ENCODE measurements at regions not wholly inside any gene's neighbourhood (a gene's known extent, or its start where the extent isn't known, plus 50 kb on each side); places are given as distances from the start of the nearest gene placed in this dataset.

DNA sequence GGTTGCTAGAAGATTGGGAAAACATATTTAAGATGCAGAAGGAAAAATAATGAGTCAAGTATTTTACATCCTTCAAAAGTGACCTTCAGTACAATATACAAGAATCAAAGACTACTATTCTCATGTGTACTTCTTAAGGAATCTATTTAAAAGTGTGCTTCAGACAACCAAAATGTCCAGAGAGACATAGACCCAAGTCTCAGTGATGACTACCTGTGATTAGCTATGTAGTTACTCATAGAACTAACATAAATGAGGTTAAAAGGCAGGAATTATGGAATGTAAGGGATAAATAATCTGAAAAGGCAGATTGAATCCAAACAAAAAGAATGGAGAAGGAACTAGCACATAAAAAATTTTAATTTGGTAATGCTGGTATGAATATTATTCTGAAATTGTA, 634.7 kb upstream of the FAM241A start:
- Histone ChIP-seq H3K9me3 (ENCODE audit: control insufficient read depth, insufficient read depth, low read depth, low read length) (no peaks in the 10 kb centered on the region), H3K36me3 (ENCODE audit: control insufficient read depth, insufficient read depth, low read length) (no peaks in the 10 kb centered on the region), H3K9ac (ENCODE audit: low read length) (no peak overlapping the region), H3K27me3 (ENCODE audit: control insufficient read depth, insufficient read depth, low read length) (no peaks in the 10 kb centered on the region), H3K4me3 (ENCODE audit: low read depth, low read length) (no peak overlapping the region), H3K4me1 (ENCODE audit: control insufficient read depth, insufficient read depth, low read length) (no peaks in the 10 kb centered on the region), H3K27ac (ENCODE audit: low read depth, low read length) (no peak overlapping the region)

DNA sequence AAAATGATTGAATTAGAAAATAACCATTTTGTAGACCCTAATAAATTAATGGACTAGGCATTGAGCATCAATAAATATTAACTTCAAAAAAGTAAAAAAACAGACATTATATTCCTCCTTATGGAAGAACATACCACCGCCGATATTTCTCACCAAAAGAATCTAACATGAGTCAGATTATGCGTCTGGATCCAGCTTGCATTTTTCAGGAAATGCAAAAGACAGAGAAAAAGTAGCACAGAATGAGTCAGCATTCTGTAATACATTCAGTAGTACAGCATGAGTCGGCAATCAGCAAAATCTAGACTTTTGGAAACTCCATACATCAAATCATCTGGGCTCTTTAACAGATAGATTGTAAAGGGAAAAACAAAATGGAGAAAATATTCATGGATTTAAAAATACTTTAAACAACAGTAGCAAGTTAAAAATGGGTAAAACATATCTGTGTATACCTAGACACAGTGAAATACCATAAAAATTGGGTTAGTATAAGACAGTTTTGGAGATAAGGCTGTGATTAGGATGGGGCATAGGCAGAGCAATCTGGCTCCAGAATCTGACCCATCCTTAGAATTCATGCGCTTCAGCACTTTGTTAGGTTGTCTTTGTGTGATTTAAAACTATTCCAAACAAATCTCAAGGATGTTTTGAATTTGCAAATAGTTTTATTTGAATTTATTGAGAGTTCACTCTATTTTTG, 633.0 kb upstream of the FAM241A start:
- no peaks in the 10 kb centered on the region for H3K27me3 ChIP-seq (ENCODE audit: control insufficient read depth, insufficient read depth, low read length)
- no peak overlapping the region for H3K9ac ChIP-seq (ENCODE audit: low read length)
- H3K36me3 ChIP-seq (ENCODE audit: control insufficient read depth, insufficient read depth, low read length): no peaks in the 10 kb centered on the region
- 0 out of 2 replicates have a peak overlapping the region, but pooled peaks have one; percentile 5 for H3K27ac ChIP-seq (ENCODE audit: low read depth, low read length)
- H3K4me3 ChIP-seq (ENCODE audit: low read depth, low read length): no peak overlapping the region
- no peaks in the 10 kb centered on the region for H3K9me3 ChIP-seq (ENCODE audit: control insufficient read depth, insufficient read depth, low read depth, low read length)
- H3K4me1 ChIP-seq (ENCODE audit: control insufficient read depth, insufficient read depth, low read length): no peaks in the 10 kb centered on the region

DNA sequence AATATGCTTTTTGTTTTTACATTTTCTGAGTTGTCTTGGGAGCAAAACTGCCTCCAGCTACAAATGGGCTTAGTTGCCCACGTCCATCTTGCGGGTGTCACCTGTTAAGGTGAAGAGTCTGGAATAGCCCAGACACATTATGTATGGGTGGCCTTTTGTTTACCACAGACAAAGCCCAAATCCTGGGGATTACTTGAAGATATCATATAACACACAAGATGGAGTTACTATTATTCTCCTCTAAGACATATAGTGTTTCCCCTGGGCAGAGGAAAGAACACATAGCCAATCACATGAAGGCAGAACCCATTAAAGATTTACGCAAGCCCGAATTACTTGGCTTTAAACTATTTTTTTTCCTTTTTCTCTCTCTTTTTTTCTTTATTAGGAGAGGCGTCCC, 625.6 kb upstream of the FAM241A start:
- no peak overlapping the region for H3K4me3 ChIP-seq (ENCODE audit: low read depth, low read length)

DNA sequence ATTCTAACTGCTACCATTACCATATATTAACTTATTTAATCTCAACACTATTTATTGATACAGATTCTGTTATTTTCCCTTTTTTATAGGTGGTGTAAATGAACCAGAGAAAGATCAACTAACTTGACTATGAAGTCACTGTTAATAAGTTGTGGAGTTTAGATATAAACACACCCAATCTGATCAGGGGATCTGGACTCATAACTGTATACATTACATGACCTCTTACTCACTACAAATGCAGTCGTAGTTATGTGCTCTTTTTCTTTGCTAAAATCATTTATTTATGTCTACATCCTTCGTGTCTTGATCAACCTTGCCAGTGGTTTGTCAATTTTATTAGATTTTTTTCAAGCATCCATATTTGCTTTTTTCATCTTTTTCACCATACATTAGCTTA, 614.8 kb upstream of the FAM241A start:
- H3K9ac ChIP-seq (ENCODE audit: low read length): no peak overlapping the region

More for the DNA sequence above, 625.6 kb upstream of the FAM241A start:
- H3K4me1 ChIP-seq (ENCODE audit: control insufficient read depth, insufficient read depth, low read length): no peaks in the 10 kb centered on the region
- H3K36me3 ChIP-seq (ENCODE audit: control insufficient read depth, insufficient read depth, low read length): no peaks in the 10 kb centered on the region
- no peaks in the 10 kb centered on the region for H3K9me3 ChIP-seq (ENCODE audit: control insufficient read depth, insufficient read depth, low read depth, low read length)
- H3K9ac ChIP-seq (ENCODE audit: low read length): no peak overlapping the region
- H3K27ac ChIP-seq (ENCODE audit: low read depth, low read length): no peak overlapping the region
- H3K27me3 ChIP-seq (ENCODE audit: control insufficient read depth, insufficient read depth, low read length): no peaks in the 10 kb centered on the region

DNA sequence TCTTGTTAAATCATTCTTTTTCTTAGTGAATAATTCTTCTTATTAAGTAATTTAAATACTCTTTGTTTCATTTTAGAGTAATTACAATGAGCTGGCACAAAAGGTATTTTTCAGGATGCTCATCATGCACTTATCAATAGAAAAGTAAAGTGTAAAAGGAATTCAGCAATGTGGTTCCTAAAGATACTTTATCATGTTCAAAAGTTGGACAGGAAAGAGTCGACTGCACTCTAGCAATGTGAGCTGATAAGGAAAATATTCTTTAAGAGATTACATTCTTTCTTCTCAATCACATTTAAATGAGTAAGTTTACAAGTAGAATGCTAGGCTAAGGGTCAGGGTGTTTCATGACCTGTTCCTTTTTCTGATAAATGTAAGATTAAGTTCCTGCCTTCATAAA, 609.5 kb upstream of the FAM241A start:
- H3K27ac ChIP-seq (ENCODE audit: low read depth, low read length): no peak overlapping the region
- no peak overlapping the region for H3K9ac ChIP-seq (ENCODE audit: low read length)
- no peak overlapping the region for H3K4me3 ChIP-seq (ENCODE audit: low read depth, low read length)
- peaks cover 3% of the 10 kb centered on the region; the same call in 1 of the 2 replicates for H3K4me1 ChIP-seq (ENCODE audit: control insufficient read depth, insufficient read depth, low read length)
- no peaks in the 10 kb centered on the region for H3K36me3 ChIP-seq (ENCODE audit: control insufficient read depth, insufficient read depth, low read length)
- H3K27me3 ChIP-seq (ENCODE audit: control insufficient read depth, insufficient read depth, low read length): no peaks in the 10 kb centered on the region
- no peaks in the 10 kb centered on the region for H3K9me3 ChIP-seq (ENCODE audit: control insufficient read depth, insufficient read depth, low read depth, low read length)

More for the DNA sequence above, 614.8 kb upstream of the FAM241A start:
- Histone ChIP-seq H3K27ac (ENCODE audit: low read depth, low read length) (no peak overlapping the region), H3K4me1 (ENCODE audit: control insufficient read depth, insufficient read depth, low read length) (no peaks in the 10 kb centered on the region), H3K36me3 (ENCODE audit: control insufficient read depth, insufficient read depth, low read length) (no peaks in the 10 kb centered on the region), H3K4me3 (ENCODE audit: low read depth, low read length) (no peak overlapping the region), H3K9me3 (ENCODE audit: control insufficient read depth, insufficient read depth, low read depth, low read length) (no peaks in the 10 kb centered on the region), H3K27me3 (ENCODE audit: control insufficient read depth, insufficient read depth, low read length) (no peaks in the 10 kb centered on the region)

DNA sequence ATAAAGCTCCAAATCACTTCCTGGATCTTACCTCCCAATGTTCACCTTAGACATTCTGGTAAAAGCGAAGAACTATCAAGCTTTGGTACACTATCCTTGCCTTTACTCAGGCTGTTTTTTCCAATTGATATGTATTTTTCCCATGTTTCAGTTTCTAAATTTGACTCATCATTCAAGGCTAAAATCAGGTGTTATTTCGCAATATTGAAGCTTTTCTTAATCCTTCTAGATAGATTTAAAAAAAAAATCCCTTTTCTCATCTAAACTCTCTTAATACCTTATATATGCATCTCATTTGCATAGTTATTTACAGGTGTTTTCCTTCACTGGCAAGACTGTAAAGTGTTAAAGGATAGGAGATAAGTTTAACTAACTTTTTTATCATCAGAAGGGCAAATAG, 608.1 kb upstream of the FAM241A start:
- H3K9ac ChIP-seq (ENCODE audit: low read length): no peak overlapping the region

DNA sequence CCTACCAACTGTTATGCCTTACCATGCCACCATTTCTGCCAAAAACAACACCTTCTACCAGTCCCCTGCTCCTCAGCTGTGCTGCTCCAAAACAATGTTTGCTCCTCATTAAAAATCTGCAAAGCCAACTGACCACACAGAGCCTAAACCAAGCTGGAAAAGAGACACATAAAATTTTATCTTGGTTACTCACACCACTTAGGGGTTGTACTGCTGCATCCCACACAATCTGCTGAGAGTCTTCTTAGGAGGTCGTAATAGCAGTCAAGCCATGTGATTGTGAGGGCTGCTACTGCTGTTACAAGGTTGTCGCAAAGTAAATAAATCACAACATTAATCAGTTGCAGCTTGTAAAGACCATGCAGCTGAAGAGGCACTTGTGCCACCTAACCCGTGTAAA, 607.4 kb upstream of the FAM241A start:
- no peak overlapping the region for H3K4me3 ChIP-seq (ENCODE audit: low read depth, low read length)
- peaks cover 3% of the 10 kb centered on the region; the same call in 1 of the 2 replicates for H3K4me1 ChIP-seq (ENCODE audit: control insufficient read depth, insufficient read depth, low read length)
- no peaks in the 10 kb centered on the region for H3K9me3 ChIP-seq (ENCODE audit: control insufficient read depth, insufficient read depth, low read depth, low read length)
- no peak overlapping the region for H3K9ac ChIP-seq (ENCODE audit: low read length)
- H3K36me3 ChIP-seq (ENCODE audit: control insufficient read depth, insufficient read depth, low read length): no peaks in the 10 kb centered on the region
- H3K27me3 ChIP-seq (ENCODE audit: control insufficient read depth, insufficient read depth, low read length): no peaks in the 10 kb centered on the region
- H3K27ac ChIP-seq (ENCODE audit: low read depth, low read length): no peak overlapping the region

More for the DNA sequence above, 608.1 kb upstream of the FAM241A start:
- Histone ChIP-seq H3K4me3 (ENCODE audit: low read depth, low read length) (no peak overlapping the region), H3K27me3 (ENCODE audit: control insufficient read depth, insufficient read depth, low read length) (no peaks in the 10 kb centered on the region), H3K4me1 (ENCODE audit: control insufficient read depth, insufficient read depth, low read length) (peaks cover 3% of the 10 kb centered on the region; the same call in 1 of the 2 replicates), H3K27ac (ENCODE audit: low read depth, low read length) (no peak overlapping the region), H3K9me3 (ENCODE audit: control insufficient read depth, insufficient read depth, low read depth, low read length) (no peaks in the 10 kb centered on the region), H3K36me3 (ENCODE audit: control insufficient read depth, insufficient read depth, low read length) (no peaks in the 10 kb centered on the region)

DNA sequence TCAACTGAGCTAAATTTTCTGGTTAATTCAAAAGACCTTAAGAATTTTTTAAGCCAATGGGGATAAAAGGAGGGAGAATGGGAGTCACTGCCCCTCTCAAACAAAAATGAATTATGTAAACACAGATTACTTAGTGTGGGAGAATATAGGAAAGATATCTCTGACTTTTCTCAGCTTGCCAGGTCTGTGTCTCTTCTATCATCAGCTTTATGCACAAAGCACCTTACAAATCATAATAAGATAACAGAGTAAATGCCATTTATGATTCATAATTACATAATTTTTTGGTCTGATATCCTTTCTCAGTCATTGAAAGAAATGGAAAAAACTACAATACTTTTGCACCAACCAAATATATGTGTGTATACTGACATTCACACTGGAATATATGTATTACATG, 604.6 kb upstream of the FAM241A start:
- no peak overlapping the region for H3K4me3 ChIP-seq (ENCODE audit: low read depth, low read length)
- no peaks in the 10 kb centered on the region for H3K27me3 ChIP-seq (ENCODE audit: control insufficient read depth, insufficient read depth, low read length)
- H3K36me3 ChIP-seq (ENCODE audit: control insufficient read depth, insufficient read depth, low read length): no peaks in the 10 kb centered on the region
- no peaks in the 10 kb centered on the region for H3K9me3 ChIP-seq (ENCODE audit: control insufficient read depth, insufficient read depth, low read depth, low read length)
- peaks cover 3% of the 10 kb centered on the region; the same call in 1 of the 2 replicates for H3K4me1 ChIP-seq (ENCODE audit: control insufficient read depth, insufficient read depth, low read length)
- no peak overlapping the region for H3K9ac ChIP-seq (ENCODE audit: low read length)
- no peak overlapping the region for H3K27ac ChIP-seq (ENCODE audit: low read depth, low read length)

DNA sequence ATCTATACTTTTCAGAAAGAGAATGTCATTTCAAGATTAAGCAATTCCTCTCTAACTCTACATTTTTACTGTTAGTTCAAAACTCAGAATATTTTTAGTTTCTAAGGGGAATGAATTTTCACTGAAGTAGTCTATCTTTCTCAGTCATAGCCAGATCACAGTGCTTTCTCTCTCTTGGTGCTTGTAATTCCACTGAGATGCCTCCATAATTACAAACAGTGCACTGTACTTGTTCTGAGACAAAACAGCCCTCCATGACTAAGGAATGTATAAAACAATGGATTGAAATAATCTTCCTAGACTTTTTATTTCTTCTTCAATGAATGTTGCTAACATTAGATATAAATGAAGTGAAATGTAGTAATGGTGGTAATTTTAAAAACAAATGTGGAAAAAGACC, 603.2 kb upstream of the FAM241A start:
- H3K4me1 ChIP-seq (ENCODE audit: control insufficient read depth, insufficient read depth, low read length): peaks cover 3% of the 10 kb centered on the region; the same call in 1 of the 2 replicates
- H3K9ac ChIP-seq (ENCODE audit: low read length): no peak overlapping the region
- H3K27ac ChIP-seq (ENCODE audit: low read depth, low read length): no peak overlapping the region
- no peaks in the 10 kb centered on the region for H3K36me3 ChIP-seq (ENCODE audit: control insufficient read depth, insufficient read depth, low read length)
- H3K27me3 ChIP-seq (ENCODE audit: control insufficient read depth, insufficient read depth, low read length): no peaks in the 10 kb centered on the region
- H3K4me3 ChIP-seq (ENCODE audit: low read depth, low read length): no peak overlapping the region
- H3K9me3 ChIP-seq (ENCODE audit: control insufficient read depth, insufficient read depth, low read depth, low read length): no peaks in the 10 kb centered on the region

DNA sequence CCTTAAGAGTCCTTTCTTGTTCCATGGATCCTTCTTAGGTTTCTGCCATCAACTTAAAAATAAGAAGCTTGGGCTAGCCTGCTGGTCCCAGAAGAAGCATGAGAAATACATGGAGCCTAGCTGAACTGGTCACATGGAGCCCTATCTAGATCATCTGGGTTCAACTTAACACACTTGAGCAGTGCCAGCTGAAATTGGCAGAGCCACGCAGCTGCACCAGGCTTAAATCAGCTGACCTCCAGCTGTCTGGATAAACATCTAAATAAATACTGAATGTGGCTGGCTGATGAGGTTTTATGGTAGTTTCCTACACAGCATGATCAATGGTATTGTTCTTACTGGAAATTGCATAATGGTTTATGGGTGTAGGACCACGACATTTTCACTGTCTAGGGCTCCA, 598.4 kb upstream of the FAM241A start:
- no peaks in the 10 kb centered on the region for H3K36me3 ChIP-seq (ENCODE audit: control insufficient read depth, insufficient read depth, low read length)
- H3K4me3 ChIP-seq (ENCODE audit: low read depth, low read length): no peak overlapping the region
- no peaks in the 10 kb centered on the region for H3K4me1 ChIP-seq (ENCODE audit: control insufficient read depth, insufficient read depth, low read length)
- no peaks in the 10 kb centered on the region for H3K27me3 ChIP-seq (ENCODE audit: control insufficient read depth, insufficient read depth, low read length)
- H3K27ac ChIP-seq (ENCODE audit: low read depth, low read length): no peak overlapping the region
- no peaks in the 10 kb centered on the region for H3K9me3 ChIP-seq (ENCODE audit: control insufficient read depth, insufficient read depth, low read depth, low read length)
- no peak overlapping the region for H3K9ac ChIP-seq (ENCODE audit: low read length)

DNA sequence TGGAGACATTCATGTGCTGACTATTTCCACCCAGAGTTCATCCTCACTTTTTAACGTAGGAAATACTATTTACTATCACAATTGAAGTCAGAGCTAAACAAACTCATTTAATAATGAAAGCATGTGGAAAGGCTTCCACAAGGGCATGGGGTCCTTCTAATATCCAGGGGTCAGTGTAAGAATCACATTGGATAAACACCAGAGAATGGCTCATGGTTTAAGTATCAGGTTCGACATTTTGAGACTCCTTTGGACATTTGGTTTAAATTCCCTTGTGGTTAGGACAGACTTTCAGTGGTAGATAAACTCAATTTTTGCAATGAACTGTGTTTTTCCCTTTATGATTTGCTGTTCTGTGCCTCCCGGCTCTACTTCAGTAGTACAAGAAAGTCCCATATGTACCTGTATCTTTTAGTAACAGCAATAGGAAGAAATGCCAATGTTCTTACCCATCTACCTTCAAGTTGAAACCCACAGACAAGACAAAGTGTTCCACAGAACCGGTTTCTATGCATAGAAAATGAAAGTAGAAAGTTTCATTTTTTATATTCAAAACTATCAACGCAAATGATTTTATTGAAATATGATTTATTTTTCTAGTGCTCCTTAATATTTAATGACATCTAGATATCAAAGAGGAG, 589.0 kb upstream of the FAM241A start:
- H3K36me3 ChIP-seq (ENCODE audit: control insufficient read depth, insufficient read depth, low read length): no peaks in the 10 kb centered on the region
- H3K4me1 ChIP-seq (ENCODE audit: control insufficient read depth, insufficient read depth, low read length): no peaks in the 10 kb centered on the region
- no peak overlapping the region for H3K9ac ChIP-seq (ENCODE audit: low read length)
- H3K4me3 ChIP-seq (ENCODE audit: low read depth, low read length): no peak overlapping the region
- H3K9me3 ChIP-seq (ENCODE audit: control insufficient read depth, insufficient read depth, low read depth, low read length): no peaks in the 10 kb centered on the region
- H3K27me3 ChIP-seq (ENCODE audit: control insufficient read depth, insufficient read depth, low read length): no peaks in the 10 kb centered on the region
- H3K27ac ChIP-seq (ENCODE audit: low read depth, low read length): no peak overlapping the region
